GM18868 (cell line): ENCODE measurements at regions not wholly inside any gene's neighbourhood (a gene's known extent, or its start where the extent isn't known, plus 50 kb on each side); places are given as distances from the start of the nearest gene placed in this dataset.
"Not testable (repeated sequence)": the region's sequence is repeated elsewhere in the genome, so short reads cannot be mapped to it uniquely, and the experiment has no call there.

Source experiments
- ATAC-seq: cut with Tn5 transposase; IDR thresholded peaks from one replicate; pipeline ENCODE4 v1.9.1; 2021; ENCODE audit warnings: mild to moderate bottlenecking, moderate library complexity; ENCODE audit not compliant: unreplicated experiment

- ATAC-seq = no peak
Measured at GRCh38 chr4:11698033-11698432, 269.3 kb upstream of the HS3ST1 start.

GRCh38 chr4:11693693-11694092, 265.0 kb upstream of the HS3ST1 start:
- no peak for ATAC-seq

DNA sequence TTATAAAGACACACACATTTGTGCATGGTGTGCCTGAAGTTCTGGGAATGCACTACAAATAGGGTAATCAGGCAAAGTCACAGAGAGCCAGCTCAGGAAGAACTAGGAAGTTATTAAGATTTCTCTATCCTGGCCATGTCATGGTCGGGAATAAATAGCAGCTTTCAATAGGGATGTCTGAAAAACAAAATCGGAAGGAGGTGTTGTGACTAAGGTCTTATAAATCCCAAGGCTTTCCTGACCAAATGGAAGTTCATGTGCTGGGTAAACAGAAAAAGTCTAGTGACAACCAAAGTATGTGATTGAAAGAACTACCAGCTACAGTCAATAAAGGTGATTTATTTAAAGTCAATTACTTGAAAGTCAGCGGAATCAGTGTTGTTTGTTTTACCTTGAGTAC, 262.5 kb upstream of the HS3ST1 start:
- no peak for ATAC-seq

- ATAC-seq = no peak
Measured at GRCh38 chr4:11687727-11688126, 259.0 kb upstream of the HS3ST1 start.

DNA sequence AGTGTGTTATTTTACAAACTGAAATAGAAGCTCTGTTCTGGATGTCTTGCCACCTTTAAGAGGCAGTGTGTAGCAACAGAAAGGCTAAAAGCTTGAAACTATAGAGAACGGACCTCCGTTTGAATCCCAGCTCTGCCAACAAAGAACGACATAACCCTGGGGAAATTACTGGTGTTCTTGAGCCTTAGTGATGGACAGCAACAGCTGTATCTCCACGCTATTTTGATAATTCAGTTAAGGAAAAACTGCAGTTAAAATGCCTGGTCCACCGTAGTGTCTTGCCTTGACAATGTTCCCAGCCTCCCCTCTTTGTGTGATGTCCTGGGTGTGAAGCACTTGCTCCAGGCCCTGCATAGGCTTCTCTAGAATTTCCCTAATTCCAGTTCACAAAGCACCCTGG, 256.8 kb upstream of the HS3ST1 start:
- no peak for ATAC-seq

DNA sequence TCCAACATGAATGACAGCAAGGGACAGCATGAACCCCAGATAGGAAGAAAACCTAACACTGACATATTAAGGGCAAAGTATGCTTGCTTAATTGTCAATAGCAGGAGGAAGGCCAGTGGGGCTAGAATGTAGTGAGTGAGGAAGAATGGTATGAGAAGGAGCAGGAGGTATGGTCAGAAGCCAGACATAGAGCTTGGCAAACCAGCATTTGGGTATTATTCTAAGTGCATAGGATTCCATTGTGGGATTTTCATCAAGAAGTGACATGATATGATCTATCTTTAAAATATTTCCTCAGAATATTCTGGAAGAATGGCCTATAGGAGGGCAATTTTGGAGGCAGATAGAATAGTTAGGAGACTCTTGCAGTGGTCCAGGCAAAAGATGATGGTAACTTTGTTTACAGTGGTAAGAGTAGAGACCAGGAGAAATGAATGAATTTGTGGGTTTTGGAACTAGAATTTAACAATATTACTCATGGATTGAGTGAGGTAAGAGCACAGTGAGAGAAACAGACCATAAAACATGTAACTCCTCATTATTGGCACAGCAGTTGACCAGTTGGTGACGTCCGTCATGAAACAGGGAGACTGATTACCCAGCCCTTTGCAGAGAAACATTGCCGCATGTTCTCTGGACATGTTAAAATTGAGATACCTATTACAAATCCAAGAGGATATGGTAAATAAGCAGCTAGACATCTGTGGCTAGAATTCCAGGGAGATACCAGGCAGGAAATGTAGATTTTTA, 246.5 kb upstream of the HS3ST1 start:
- ATAC-seq = no peak

GRCh38 chr4:11670304-11670703, 241.6 kb upstream of the HS3ST1 start:
- ATAC-seq = no peak

DNA sequence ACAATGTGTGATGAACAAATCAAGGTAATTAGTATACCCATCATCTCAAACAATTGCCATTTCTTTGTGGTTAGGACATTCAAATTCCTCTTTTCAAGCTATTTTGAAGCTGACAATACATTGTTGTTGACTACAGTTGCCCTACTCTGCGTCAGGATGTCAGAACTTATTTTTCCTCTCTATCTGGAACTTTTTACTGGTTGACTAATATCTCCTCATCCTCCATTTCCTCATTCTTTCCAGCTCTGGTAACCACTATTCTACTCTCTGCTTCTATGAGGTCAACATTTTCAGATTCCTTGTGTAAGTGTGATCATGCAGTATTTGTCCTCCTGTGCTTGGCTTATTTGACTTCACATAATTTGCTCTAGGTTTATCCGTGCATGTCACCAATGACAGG, 240.5 kb upstream of the HS3ST1 start:
- ATAC-seq = no peak

DNA sequence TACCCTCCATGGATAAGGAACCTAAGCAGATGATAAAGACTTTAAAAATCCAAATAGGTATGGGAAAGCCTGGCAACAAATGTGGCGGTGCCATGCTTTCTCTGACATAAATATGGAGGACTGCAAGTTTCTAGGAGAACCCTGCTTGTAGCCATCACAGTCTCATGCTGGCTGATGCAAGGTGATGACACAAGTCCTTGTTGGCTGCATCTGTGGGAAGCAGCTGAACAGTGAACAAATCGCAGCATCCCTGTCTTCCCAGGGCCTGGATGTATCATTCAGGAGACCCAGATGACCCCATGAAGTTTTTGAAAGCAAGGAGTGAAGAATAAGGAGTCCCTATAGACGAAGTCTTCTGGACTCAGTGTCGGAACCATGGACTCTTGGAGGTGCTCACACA, 234.4 kb upstream of the HS3ST1 start:
- no peak for ATAC-seq

DNA sequence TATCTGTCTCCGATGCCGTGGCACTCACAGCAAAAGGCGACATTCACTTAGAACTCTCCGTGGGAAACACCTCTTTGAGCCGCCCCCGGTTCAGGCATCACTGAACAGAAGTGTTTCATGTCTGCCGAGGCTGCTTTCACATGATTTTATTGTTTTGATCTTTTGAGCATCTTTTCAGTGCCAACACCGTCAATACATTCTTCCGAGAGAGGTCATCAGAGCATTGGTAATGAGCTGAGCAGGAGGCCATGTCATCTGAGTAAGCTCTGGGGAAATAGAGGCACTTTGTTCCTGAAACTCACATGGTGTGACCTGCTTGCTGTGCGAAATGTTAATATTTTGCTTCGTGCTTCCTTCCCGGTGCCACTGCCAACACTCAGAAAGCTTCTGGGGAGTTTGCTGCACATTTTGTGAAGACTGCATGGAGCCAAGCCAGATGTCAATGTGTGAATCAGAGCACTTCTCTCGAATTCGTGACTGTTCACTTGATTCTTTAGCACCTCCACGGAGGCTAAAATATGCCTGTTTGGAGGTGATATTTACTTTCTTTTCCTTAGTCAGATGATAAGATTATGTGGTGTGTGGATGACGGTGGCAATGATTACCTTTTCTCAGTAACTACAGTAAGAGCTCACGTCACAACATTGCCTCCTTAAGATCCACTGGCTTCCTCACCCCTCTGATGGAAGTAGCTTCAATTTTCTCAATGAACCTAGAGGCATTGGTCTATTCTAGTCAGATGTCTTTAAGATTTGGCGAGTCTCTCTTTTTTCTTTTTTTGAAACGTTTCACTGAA, 222.3 kb upstream of the HS3ST1 start:
- ATAC-seq = no peak

DNA sequence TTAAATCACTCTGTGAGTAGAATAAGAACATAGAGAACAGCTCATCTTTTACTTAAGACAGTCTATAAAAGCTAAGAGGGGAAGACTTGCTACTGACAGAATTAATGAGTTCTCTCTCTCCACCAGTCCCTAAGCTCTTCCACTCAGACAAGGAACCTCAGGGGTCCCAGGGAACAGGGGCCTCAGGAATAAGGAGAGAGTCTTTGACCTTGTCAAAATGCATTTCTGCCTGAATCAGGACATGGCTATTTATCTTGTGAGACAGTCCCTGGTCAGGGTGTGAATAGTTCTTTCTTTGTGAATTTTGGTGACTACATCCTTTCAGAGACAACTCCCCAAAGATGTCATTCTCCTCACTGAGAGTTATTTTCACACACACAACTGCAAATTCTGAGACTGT, 218.7 kb upstream of the HS3ST1 start:
- no peak for ATAC-seq

- not testable (repeated sequence) for ATAC-seq
Measured at GRCh38 chr4:11643081-11643480, 214.4 kb upstream of the HS3ST1 start.

DNA sequence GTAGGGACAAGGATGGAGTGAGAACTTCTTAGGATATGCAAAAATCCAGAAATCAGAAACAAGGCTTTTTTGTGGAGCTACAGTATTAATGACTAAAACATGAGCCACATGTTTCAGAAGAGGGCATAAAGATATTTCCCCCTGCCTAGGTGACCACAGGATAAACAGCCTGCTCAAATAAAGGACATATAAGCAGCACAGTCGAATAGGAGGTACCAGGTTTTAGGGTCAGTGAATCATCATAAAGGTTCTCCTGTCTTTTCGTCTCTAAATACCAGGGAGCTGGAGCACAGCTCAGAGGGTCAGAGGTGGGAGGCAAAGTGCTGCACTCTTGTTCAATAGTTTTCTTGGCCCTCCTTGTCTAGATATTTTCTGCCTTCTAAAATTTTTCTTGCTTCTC, 211.9 kb upstream of the HS3ST1 start:
- no peak for ATAC-seq

DNA sequence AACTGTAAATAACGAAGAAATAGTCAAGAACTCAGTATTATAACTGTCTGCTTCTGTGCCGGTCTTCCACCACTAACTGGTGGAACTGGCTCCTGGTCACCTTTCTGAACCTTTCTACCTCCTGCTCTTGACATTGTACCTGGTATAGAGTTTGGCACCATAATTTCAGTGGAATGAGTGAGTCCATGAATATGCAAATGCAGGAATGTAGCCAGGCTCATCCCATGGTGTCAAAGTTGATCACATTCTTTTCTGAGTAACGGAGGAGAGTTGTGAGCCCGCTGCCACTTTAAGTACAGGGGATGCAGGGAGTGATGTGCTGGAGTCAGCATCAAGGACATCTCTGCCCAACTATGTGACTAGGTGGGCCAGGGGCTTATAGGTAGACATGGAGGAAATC, 207.9 kb upstream of the HS3ST1 start:
- ATAC-seq = no peak

GRCh38 chr4:11636031-11636430, 207.3 kb upstream of the HS3ST1 start:
- ATAC-seq = no peak

DNA sequence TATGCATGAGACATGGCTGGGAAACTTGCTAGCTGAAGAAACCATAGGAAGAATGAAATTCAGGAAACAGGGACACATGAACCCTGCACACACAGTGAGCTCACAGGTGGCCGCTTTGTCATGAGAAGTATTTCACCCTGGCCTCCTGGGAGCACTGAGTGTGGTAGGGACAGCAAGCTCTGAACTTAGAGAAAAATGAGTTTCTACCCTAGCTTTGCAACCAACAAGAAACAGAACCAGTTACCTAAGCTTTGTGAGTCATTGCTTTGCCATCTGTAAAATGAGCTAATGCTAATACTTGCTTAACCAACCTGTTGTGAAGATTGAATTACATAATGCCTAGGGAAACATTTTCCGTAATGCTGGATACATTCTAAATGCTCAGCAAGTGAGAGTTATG, 206.6 kb upstream of the HS3ST1 start:
- no peak for ATAC-seq

DNA sequence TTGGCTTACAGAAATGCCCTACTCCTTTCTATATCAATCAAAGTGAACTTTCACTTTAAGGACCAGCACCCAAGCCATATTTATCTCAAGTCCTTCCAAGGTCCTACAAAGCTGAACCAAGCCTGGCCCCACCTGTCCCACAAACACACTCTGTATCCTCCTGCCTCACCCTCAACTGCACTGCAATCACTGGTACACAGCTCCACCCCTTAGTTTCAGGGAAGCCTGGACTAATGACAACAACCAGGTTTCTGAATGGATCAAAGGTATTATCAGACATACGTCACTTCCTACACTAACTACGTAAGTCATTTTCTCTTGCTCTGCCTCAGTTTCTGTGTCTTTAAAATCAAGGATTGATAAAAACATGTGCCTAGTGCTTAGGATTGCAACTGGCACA, 205.6 kb upstream of the HS3ST1 start:
- ATAC-seq = no peak

DNA sequence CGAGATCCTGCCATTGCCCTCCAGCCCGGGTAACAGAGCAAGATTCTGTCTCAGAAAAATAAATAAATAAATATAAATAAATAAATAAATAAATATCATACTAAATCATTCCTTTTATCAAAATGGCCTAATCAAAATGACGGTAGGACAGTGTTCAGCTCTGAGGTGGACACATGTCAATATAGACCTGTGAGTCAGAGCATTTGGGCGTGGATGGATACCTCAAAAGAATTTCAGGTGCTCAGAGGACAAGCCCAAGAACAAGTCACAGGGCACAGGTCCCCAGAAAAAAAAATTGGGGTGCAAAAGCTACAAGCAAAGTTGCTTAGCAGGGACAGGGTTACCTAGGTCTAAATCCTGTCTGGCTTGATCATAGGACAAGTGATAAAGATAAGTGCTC, 204.7 kb upstream of the HS3ST1 start:
- ATAC-seq = no peak

- no peak for ATAC-seq
Measured at GRCh38 chr4:11632483-11632882, 203.8 kb upstream of the HS3ST1 start.

DNA sequence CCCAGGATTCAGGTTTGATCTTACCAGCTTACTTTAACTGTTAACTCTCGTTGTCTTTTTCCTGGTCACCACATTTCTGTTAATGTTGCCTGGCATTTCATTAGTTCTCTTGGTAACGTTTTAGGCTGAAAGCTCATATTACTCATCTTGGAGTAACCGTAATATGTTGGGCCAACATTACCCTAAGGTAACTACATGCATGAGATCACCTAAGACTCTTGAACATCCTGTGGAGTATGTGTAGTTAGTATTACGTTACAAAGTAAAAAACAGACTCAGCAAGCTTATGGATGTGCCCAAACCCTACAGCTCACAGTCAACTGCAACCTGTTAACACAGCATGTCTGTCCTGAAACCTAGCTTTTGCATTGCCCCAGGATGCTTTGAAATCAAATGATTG, 203.3 kb upstream of the HS3ST1 start:
- ATAC-seq = no peak

DNA sequence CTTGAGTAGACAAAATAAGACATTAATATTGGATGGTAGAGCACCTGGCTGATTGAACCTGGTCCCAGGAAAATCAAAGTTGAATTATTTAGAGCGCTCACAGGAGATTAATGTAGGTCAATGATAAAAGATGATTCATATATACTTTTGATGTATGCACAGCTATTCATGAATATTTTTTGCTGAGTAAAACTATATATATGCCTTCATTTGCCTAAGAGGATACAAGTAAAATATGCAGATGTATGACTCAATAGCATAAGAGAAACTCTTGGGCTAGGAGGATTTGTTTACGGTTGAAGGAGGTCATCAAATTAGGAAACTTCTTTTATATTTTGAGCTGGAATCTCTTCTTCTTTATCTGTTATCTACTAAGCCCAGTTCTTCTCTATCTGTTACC, 202.7 kb upstream of the HS3ST1 start:
- ATAC-seq = no peak

- no peak for ATAC-seq
Measured at GRCh38 chr4:11628093-11628725, 199.5 kb upstream of the HS3ST1 start.
